K562 (cell line): ENCODE measurements at regions not wholly inside any gene's neighbourhood (a gene's known extent, or its start where the extent isn't known, plus 50 kb on each side); places are given as distances from the start of the nearest gene placed in this dataset.

ENCODE experiments used
- ATAC-seq: fragments of 200-7000 bp; cut with Tn5 transposase; 3 replicates; pipeline ENCODE4 v1.9.1; 2020; ENCODE audit warnings: moderate library complexity
- BruUV-seq: library from RNA; stranded (reverse); fragments of 400-500 nt; replicated peaks from 2 replicates; lab custom pipeline; 2021; lab: Mats Ljungman, UMichigan
- CTCF ChIA-PET: fragments of 300-600 bp; formaldehyde crosslinking; extraction: SDS; loops from one replicate; lab custom pipeline; 2021; ENCODE audit warnings: low intra/inter-chr PET ratio; lab: Yijun Ruan, JAX
- POLR2A ChIA-PET: fragments of 300-600, 350-650 bp; sonication (Branson Sonifier 250); formaldehyde crosslinking; extraction: SDS; loops from one replicate; lab custom pipeline; 2021; ENCODE audit warnings: antibody characterized with exemption, inconsistent platforms; lab: Yijun Ruan, JAX
- DNase-seq, 4 experiments: peaks; one replicate each; pipeline versions ENCODE4 v3.0.0 to v3.0.0-alpha.2; 2011 to 2018; ENCODE audit warnings: low spot score in 3 of 4, mixed read lengths in 3 of 4; ENCODE audit errors: extremely low read depth in 1 of 4
- FAIRE-seq: peaks from 2 replicates; lab custom pipeline; 2011; peaks lifted over from hg19 to GRCh38; lab: Jason Lieb, UNC
- H2AFZ ChIP-seq: 2 replicates; pipeline ENCODE4 v1.6.0; 2011; ENCODE audit warnings: low read depth, low read length, control low read depth, inconsistent platforms
- H3K27ac ChIP-seq: fragments of 200-600 bp; 3 replicates; pipeline ENCODE4 v1.8.0; 2011; ENCODE audit warnings: low read depth, mild to moderate bottlenecking, control low read depth, inconsistent platforms, low read length, moderate library complexity, mixed read lengths; ENCODE audit errors: extremely low read depth
- H3K27me3 ChIP-seq, 2 experiments: fragments of 300-600 bp in 1 of 2; 2 replicates in 1 of 2; 3 replicates in 1 of 2; pipeline versions ENCODE4 v1.6.0 to v1.8.0; 2011; ENCODE audit warnings: inconsistent platforms in 2 of 2, low read length in 2 of 2, mild to moderate bottlenecking in 1 of 2, mixed read lengths in 1 of 2, moderate library complexity in 1 of 2; ENCODE audit not compliant: control insufficient read depth in 2 of 2, insufficient read depth in 2 of 2
- H3K36me3 ChIP-seq: fragments of 300-600 bp; 3 replicates; pipeline ENCODE4 v1.8.0; 2011; ENCODE audit warnings: mild to moderate bottlenecking, low read length, inconsistent platforms; ENCODE audit not compliant: control insufficient read depth, insufficient read depth
- H3K4me1 ChIP-seq, 2 experiments: fragments of 200-600 bp in 1 of 2; replicated peaks in 1 of 2; 2 replicates in 1 of 2; 3 replicates in 1 of 2; pipeline versions ENCODE4 v1.5.1 to v1.8.0; 2011; ENCODE audit warnings: inconsistent platforms in 2 of 2, low read length in 2 of 2, mild to moderate bottlenecking in 1 of 2, mixed read lengths in 1 of 2, moderate library complexity in 1 of 2; ENCODE audit not compliant: control insufficient read depth in 2 of 2, insufficient read depth in 2 of 2
- H3K4me2 ChIP-seq: 2 replicates; pipeline ENCODE4 v1.6.1; 2011; ENCODE audit warnings: low read length, control low read depth, inconsistent platforms, mixed read lengths; ENCODE audit not compliant: insufficient read depth
- H3K4me3 ChIP-seq: fragments of 200-600 bp; sonication (generic), shearing (Covaris generic); 2 replicates; pipeline ENCODE4 v1.5.1; 2016; ENCODE audit warnings: control low read depth, inconsistent platforms
- H3K79me2 ChIP-seq: fragments of 200-600 bp; 3 replicates; pipeline ENCODE4 v1.8.0; 2011; ENCODE audit warnings: low read length, inconsistent platforms; ENCODE audit not compliant: control insufficient read depth, insufficient read depth
- H3K9ac ChIP-seq, 2 experiments: 2 replicates each; pipeline versions ENCODE4 v1.6.0 to v1.6.1; 2011; ENCODE audit warnings: low read depth in 2 of 2, low read length in 2 of 2, control low read depth in 1 of 2, inconsistent platforms in 1 of 2, mild to moderate bottlenecking in 1 of 2, mixed read lengths in 1 of 2; ENCODE audit not compliant: insufficient read depth in 1 of 2
- H3K9me1 ChIP-seq: one replicate; pipeline ENCODE4 v1.6.0; 2011; ENCODE audit warnings: inconsistent platforms, mild to moderate bottlenecking, low read length, moderate library complexity; ENCODE audit not compliant: control insufficient read depth, insufficient read depth
- H3K9me3 ChIP-seq: replicated peaks from 2 replicates; pipeline ENCODE4 v1.5.1; 2011; ENCODE audit warnings: low read depth, low read length, inconsistent platforms; ENCODE audit not compliant: control insufficient read depth, insufficient read depth
- H4K20me1 ChIP-seq: replicated peaks from 2 replicates; pipeline ENCODE4 v1.6.1; 2011; ENCODE audit warnings: low read length, inconsistent platforms, mixed read lengths; ENCODE audit not compliant: control insufficient read depth, insufficient read depth
- ATF1 ChIP-seq, 2 experiments: fragments of 450-650 bp in 1 of 2; IDR thresholded peaks; 2 replicates each; pipeline ENCODE4 v1.6.1; 2016; ENCODE audit warnings: missing compliant biosample characterization in 1 of 2, missing genetic modification characterization in 1 of 2
- ATF2 ChIP-seq: sonication (generic); formaldehyde crosslinking; IDR thresholded peaks from 2 replicates; pipeline ENCODE4 v1.8.1; 2022; ENCODE audit warnings: missing genetic modification reagents
- BDP1 ChIP-seq: IDR thresholded peaks from 3 replicates; pipeline ENCODE4 v1.6.1; 2011; ENCODE audit not compliant: insufficient read length, insufficient read depth
- ETV5 ChIP-seq: sonication (generic); formaldehyde crosslinking; IDR thresholded peaks from 2 replicates; pipeline ENCODE4 v1.4.0; 2020; ENCODE audit warnings: low read depth, mild to moderate bottlenecking, missing genetic modification reagents
- FOXK1 ChIP-seq: sonication (generic); formaldehyde crosslinking; IDR thresholded peaks from 2 replicates; pipeline ENCODE4 v1.8.0; 2022; ENCODE audit warnings: missing genetic modification reagents, mild to moderate bottlenecking, borderline replicate concordance
- FOXK2 ChIP-seq, 2 experiments: fragments of 450-650 bp; IDR thresholded peaks in 1 of 2; conservative IDR thresholded peaks in 1 of 2; 2 replicates each; pipeline ENCODE4 v1.6.1; 2016; ENCODE audit warnings: low read depth in 2 of 2, mild to moderate bottlenecking in 1 of 2
- HCFC1 ChIP-seq: IDR thresholded peaks from 2 replicates; pipeline ENCODE4 v1.6.1; 2012; ENCODE audit warnings: low read depth, low read length, improper control_type of control experiment
- HDAC8 ChIP-seq: fragments of 450-650 bp; IDR thresholded peaks from 2 replicates; pipeline ENCODE4 v1.6.1; 2016; ENCODE audit warnings: mild to moderate bottlenecking, missing genetic modification characterization, moderate library complexity, missing compliant biosample characterization
- HES1 ChIP-seq: fragments of 450-650 bp; IDR thresholded peaks from 2 replicates; pipeline ENCODE4 v1.6.1; 2016; ENCODE audit warnings: low read depth, mild to moderate bottlenecking, moderate library complexity
- MTA3 ChIP-seq: fragments of 450-650 bp; formaldehyde crosslinking; IDR thresholded peaks from 2 replicates; pipeline ENCODE4 v1.6.1; 2017; ENCODE audit warnings: mild to moderate bottlenecking, borderline replicate concordance
- NFRKB ChIP-seq: fragments of 450-650 bp; IDR thresholded peaks from 2 replicates; pipeline ENCODE4 v1.6.1; 2016; ENCODE audit warnings: low read depth
- PCBP2 ChIP-seq: fragments of 200-400 bp; formaldehyde crosslinking; IDR thresholded peaks from 2 replicates; pipeline ENCODE4 v1.6.1; 2018; ENCODE audit warnings: low read length, low read depth, mild to moderate bottlenecking, moderate library complexity; ENCODE audit not compliant: poor library complexity, severe bottlenecking
- PYGO2 ChIP-seq: fragments of 450-650 bp; IDR thresholded peaks from 2 replicates; pipeline ENCODE4 v1.6.1; 2016; ENCODE audit warnings: mild to moderate bottlenecking, missing genetic modification characterization, moderate library complexity, missing compliant biosample characterization
- WGBS: fragments of 100-300 bp; shearing (Covaris generic); methylation state at CpG from one replicate; pipeline ENCODE4 v1.1.6; 2016; ENCODE audit warnings: low coverage, mixed read lengths; ENCODE audit not compliant: insufficient coverage; ENCODE audit errors: missing lambda C conversion rate; 5-methylcytosine and 5-hydroxymethylcytosine counted together
- in situ Hi-C: fragments of 300-500 bp; cut with MboI; formaldehyde crosslinking; loops from 4 replicates; pipeline ENCODE4 v1.15.0; 2018; ENCODE audit warnings: inconsistent platforms, mixed read lengths
- intact Hi-C: fragments of 100-400 bp; cut with micrococcal nuclease; formaldehyde crosslinking; loops from 2 replicates; pipeline ENCODE4 v1.14.2; 2022

DNA sequence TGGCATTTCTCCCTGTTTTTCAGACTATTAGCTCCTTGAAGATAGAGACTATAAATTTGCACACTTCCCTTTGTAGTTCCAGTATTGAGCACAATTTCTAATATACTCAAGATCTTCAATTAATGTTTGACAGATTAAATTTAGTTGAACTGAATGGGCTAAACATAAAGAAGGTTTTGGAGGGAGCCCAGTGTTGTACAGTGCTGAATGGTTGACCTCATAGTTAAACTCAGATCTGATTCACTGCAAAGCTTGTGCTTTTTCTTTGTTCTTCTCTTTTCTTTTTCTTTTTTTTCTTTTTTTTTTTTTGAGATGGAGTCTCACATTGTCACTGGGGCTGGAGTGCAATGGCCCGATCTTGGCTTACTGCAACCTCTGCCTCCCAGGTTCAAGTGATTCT, 411.7 kb upstream of the ZNF462 start (continued):
- TF ChIP-seq FOXK1: no peak
- TF ChIP-seq NFRKB: no peak
- TF ChIP-seq MTA3: no peak
- TF ChIP-seq HCFC1: no peak
- TF ChIP-seq FOXK2 (conservative IDR thresholded peaks at IDR 0.05 in 1 of 2, IDR thresholded peaks at IDR 0.05 in 1 of 2; ENCODE audit: low read depth in 2 of 2): no peak
- TF ChIP-seq PYGO2 (tag): no peak
- TF ChIP-seq ETV5 (CRISPR knock-in tag): no peak

- no peaks in the 10 kb centered on the region for H3K4me1 ChIP-seq
- no peaks in the 10 kb centered on the region for H3K36me3 ChIP-seq
- no peaks in the 10 kb centered on the region for H3K27me3 ChIP-seq
- CTCF ChIA-PET: no interaction called here
- H3K4me2 ChIP-seq: no peak overlapping the region
- no peak for ATAC-seq
- in situ Hi-C loops: no loop called here
- no peak for FAIRE-seq
- TF ChIP-seq ATF1 (CRISPR knock-in tag; IDR thresholded peaks at IDR 0.05) (no peak), ATF1 (tag; IDR thresholded peaks at IDR 0.05) (no peak), HDAC8 (tag) (no peak), HES1 (no peak), BDP1 (no peak), PCBP2 (no peak), ATF2 (CRISPR knock-in tag) (no peak)
- TF ChIP-seq, all 486 proteins: peak for 0
- H3K27ac ChIP-seq: no peak overlapping the region
- H3K4me3 ChIP-seq: no peak overlapping the region
- H2AFZ ChIP-seq: no peak overlapping the region
- no peak overlapping the region for H3K9ac ChIP-seq
- 1% methylated on average over 4 of the region's 4 CpGs for WGBS
- no peaks in the 10 kb centered on the region for H3K9me1 ChIP-seq
- no peaks in the 10 kb centered on the region for H4K20me1 ChIP-seq
- intact Hi-C loops: no loop called here
- H3K79me2 ChIP-seq: no peaks in the 10 kb centered on the region
- no peaks in the 10 kb centered on the region for H3K9me3 ChIP-seq
- no TSS peak for BruUV-seq
- POLR2A ChIA-PET: no interaction called here
- DNase-seq: no peak
These were observed 406.4 kb upstream of the ZNF462 start for GRCh38 chr9:106456581-106456980.
